GM12878 (cell line): ENCODE measurements at regions not wholly inside any gene's neighbourhood (a gene's known extent, or its start where the extent isn't known, plus 50 kb on each side); places are given as distances from the start of the nearest gene placed in this dataset.

ENCODE experiments used
- ATAC-seq: fragments of 200-7000 bp; cut with Tn5 transposase; 3 replicates; pipeline ENCODE4 v1.9.1; 2020; ENCODE audit warnings: mild to moderate bottlenecking, moderate library complexity
- BruUV-seq: library from RNA; stranded (reverse); fragments of 400-500 nt; replicated peaks from 2 replicates; lab custom pipeline; 2021; lab: Mats Ljungman, UMichigan
- CTCF ChIA-PET: fragments of 300-600 bp; sonication (Branson Sonifier 250); formaldehyde crosslinking; extraction: SDS; loops from one replicate; lab custom pipeline; 2021; ENCODE audit warnings: inconsistent platforms; lab: Yijun Ruan, JAX
- POLR2A ChIA-PET: fragments of 350-600 bp; formaldehyde crosslinking; extraction: SDS; loops from one replicate; lab custom pipeline; 2021; ENCODE audit warnings: inconsistent platforms; lab: Charles Lee
- RAD21 ChIA-PET: fragments of 300-600 bp; sonication (Branson Sonifier 250); formaldehyde crosslinking; loops from one replicate; lab custom pipeline; 2023; ENCODE audit warnings: antibody characterized with exemption; ENCODE audit not compliant: unreplicated experiment; lab: Charles Lee
- SMC1A ChIA-PET: fragments of 300-600 bp; sonication (Branson Sonifier 250); formaldehyde crosslinking; loops from one replicate; lab custom pipeline; 2023; ENCODE audit not compliant: unreplicated experiment, uncharacterized antibody; lab: Charles Lee
- DNase-seq: peaks from one replicate; pipeline ENCODE4 v3.0.0-alpha.2; 2011; ENCODE audit warnings: low read depth, low spot score
- FAIRE-seq: peaks from 3 replicates; lab custom pipeline; 2011; peaks lifted over from hg19 to GRCh38; lab: Jason Lieb, UNC
- H2AFZ ChIP-seq: 2 replicates; pipeline ENCODE4 v1.6.0; 2011; ENCODE audit warnings: low read depth, low read length, control low read depth; ENCODE audit not compliant: control insufficient read depth
- H3K27ac ChIP-seq: 2 replicates; pipeline ENCODE4 v1.5.1; 2011; ENCODE audit warnings: control low read depth; ENCODE audit not compliant: control insufficient read depth, insufficient read depth
- H3K27me3 ChIP-seq, 2 experiments: replicated peaks in 1 of 2; 2 replicates each; pipeline versions ENCODE4 v1.6.0 to v1.6.1; 2011; ENCODE audit warnings: low read length in 1 of 2; ENCODE audit not compliant: control insufficient read depth in 2 of 2, insufficient read depth in 2 of 2
- H3K36me3 ChIP-seq, 2 experiments: 2 replicates each; pipeline ENCODE4 v1.5.1; 2011; ENCODE audit warnings: low read length in 1 of 2; ENCODE audit not compliant: control insufficient read depth in 2 of 2, insufficient read depth in 2 of 2
- H3K4me1 ChIP-seq: 2 replicates; pipeline ENCODE4 v1.6.1; 2011; ENCODE audit warnings: mild to moderate bottlenecking, low read length, moderate library complexity, mixed read lengths; ENCODE audit not compliant: control insufficient read depth, insufficient read depth
- H3K4me2 ChIP-seq: 2 replicates; pipeline ENCODE4 v1.6.0; 2011; ENCODE audit warnings: control low read depth; ENCODE audit not compliant: control insufficient read depth, insufficient read depth
- H3K4me3 ChIP-seq: fragments of 200-600 bp; sonication (generic); 2 replicates; pipeline ENCODE4 v1.5.1; 2016
- H3K79me2 ChIP-seq: 2 replicates; pipeline ENCODE4 v1.6.0; 2011; ENCODE audit warnings: low read length; ENCODE audit not compliant: control insufficient read depth, insufficient read depth
- H3K9ac ChIP-seq: 2 replicates; pipeline ENCODE4 v1.8.0; 2011; ENCODE audit warnings: low read length, control low read depth, mixed read lengths; ENCODE audit not compliant: control insufficient read depth, insufficient read depth
- H3K9me3 ChIP-seq: replicated peaks from 3 replicates; pipeline ENCODE4 v1.5.1; 2011; ENCODE audit warnings: mild to moderate bottlenecking, low read length; ENCODE audit not compliant: control insufficient read depth, insufficient read depth
- H4K20me1 ChIP-seq: 2 replicates; pipeline ENCODE4 v1.6.0; 2011; ENCODE audit not compliant: control insufficient read depth, insufficient read depth
- ASH2L ChIP-seq: fragments of 300-600, 200-600 bp; sonication (generic); IDR thresholded peaks from 2 replicates; pipeline ENCODE4 v1.6.1; 2017; ENCODE audit warnings: low read depth, mild to moderate bottlenecking, borderline replicate concordance
- CEBPB ChIP-seq, 2 experiments: fragments of 150-350 bp in 1 of 2; IDR thresholded peaks; 2 replicates each; pipeline ENCODE4 v1.6.1; 2012 to 2014; ENCODE audit warnings: low read depth in 2 of 2, low read length in 2 of 2, borderline replicate concordance in 1 of 2, inconsistent platforms in 1 of 2
- DPF2 ChIP-seq: fragments of 450-650 bp; IDR thresholded peaks from 2 replicates; pipeline ENCODE4 v1.6.1; 2017; ENCODE audit warnings: mild to moderate bottlenecking
- ESRRA ChIP-seq: IDR thresholded peaks from 2 replicates; pipeline ENCODE4 v1.6.1; 2012; ENCODE audit warnings: mild to moderate bottlenecking, low read length, improper control_type of control experiment
- ETV6 ChIP-seq, 2 experiments: fragments of 450-650 bp in 1 of 2; IDR thresholded peaks in 1 of 2; conservative IDR thresholded peaks in 1 of 2; 2 replicates each; pipeline ENCODE4 v1.6.1; 2014; ENCODE audit warnings: antibody characterized with exemption in 1 of 2, borderline replicate concordance in 1 of 2, low read depth in 1 of 2, mild to moderate bottlenecking in 1 of 2, moderate library complexity in 1 of 2
- FOXM1 ChIP-seq: IDR thresholded peaks from 2 replicates; pipeline ENCODE4 v1.6.1; 2012; ENCODE audit warnings: low read depth, mild to moderate bottlenecking, inconsistent platforms, low read length, moderate library complexity
- JUNB ChIP-seq: IDR thresholded peaks from 2 replicates; pipeline ENCODE4 v1.6.1; 2016; ENCODE audit warnings: antibody characterized with exemption, mild to moderate bottlenecking
- PML ChIP-seq: IDR thresholded peaks from 2 replicates; pipeline ENCODE4 v1.6.1; 2012; ENCODE audit warnings: low read length, inconsistent platforms
- RBBP5 ChIP-seq: fragments of 200-600 bp; sonication (generic); conservative IDR thresholded peaks from 2 replicates; pipeline ENCODE4 v1.6.1; 2016
- YBX1 ChIP-seq: fragments of 450-650 bp; IDR thresholded peaks from 2 replicates; pipeline ENCODE4 v1.6.1; 2016; ENCODE audit warnings: antibody characterized with exemption
- WGBS: methylation state at CpG from one replicate; pipeline ENCODE4 v1.1.6; 2016; ENCODE audit warnings: low lambda C conversion rate; ENCODE audit not compliant: insufficient replicate concordance, insufficient coverage; ENCODE audit errors: missing lambda C conversion rate; 5-methylcytosine and 5-hydroxymethylcytosine counted together
- in situ Hi-C: fragments of 300-500 bp; cut with MboI; formaldehyde crosslinking; loops from 9 replicates; pipeline ENCODE4 v1.14.3; 2018; ENCODE audit warnings: mixed read lengths
- intact Hi-C: fragments of 100-400 bp; cut with micrococcal nuclease; formaldehyde crosslinking; loops from one replicate; pipeline ENCODE4 v1.14.2; 2022; ENCODE audit not compliant: unreplicated experiment
- TF ChIP-seq, protein P1 (sequence below): fragments of 450-650 bp; IDR thresholded peaks from 2 replicates; pipeline ENCODE4 v1.6.1; 2017; ENCODE audit warnings: mild to moderate bottlenecking, moderate library complexity
- TF ChIP-seq, protein P2 (sequence below): fragments of 450-650 bp; conservative IDR thresholded peaks from 2 replicates; pipeline ENCODE4 v1.6.1; 2017; ENCODE audit warnings: mild to moderate bottlenecking, moderate library complexity

DNA sequence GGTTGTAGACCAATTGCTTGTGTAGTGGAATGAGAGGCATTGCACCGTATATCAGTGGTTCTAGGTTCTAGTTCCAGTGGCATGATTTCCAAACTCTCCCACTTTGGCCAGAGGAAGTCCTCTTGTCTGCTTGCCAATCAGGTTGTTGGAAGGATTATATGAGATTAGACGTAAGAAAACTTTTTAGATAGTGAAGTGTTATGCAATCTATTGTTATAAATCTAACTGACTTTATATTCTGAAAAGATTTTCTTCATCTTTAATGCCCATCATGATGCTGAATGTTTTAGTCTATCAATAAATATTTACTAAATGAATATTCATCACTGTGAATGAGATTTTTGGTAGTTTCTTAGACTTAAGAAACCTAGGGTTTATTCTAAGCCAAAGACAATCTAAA lies 152.6 kb downstream of the TFPI2 start:
- ATAC-seq (no peak), FAIRE-seq (no peak)
- no peaks in the 10 kb centered on the region for H3K9me3 ChIP-seq
- 30% methylated on average over 2 of the region's 2 CpGs for WGBS
- no peak overlapping the region for H3K4me2 ChIP-seq
- H3K79me2 ChIP-seq: no peaks in the 10 kb centered on the region
- no peak overlapping the region for H2AFZ ChIP-seq
- H3K9ac ChIP-seq: no peak overlapping the region
- H3K27ac ChIP-seq: no peak overlapping the region
- TF ChIP-seq CEBPB (IDR thresholded peaks at IDR 0.05; ENCODE audit: borderline replicate concordance in 1 of 2, low read depth in 2 of 2, low read length in 2 of 2): no peak
- TF ChIP-seq, all 136 proteins: peak for 0
- no peaks in the 10 kb centered on the region for H3K4me1 ChIP-seq
- in situ Hi-C loops: no loop called here
- no peak overlapping the region for H3K4me3 ChIP-seq
- CTCF ChIA-PET: no interaction called here
- SMC1A ChIA-PET: no interaction called here
- H3K36me3 ChIP-seq: no peaks in the 10 kb centered on the region
- intact Hi-C loops: no loop called here
- no peaks in the 10 kb centered on the region for H4K20me1 ChIP-seq
- BruUV-seq: no TSS peak
- no peaks in the 10 kb centered on the region; a peak in 1 of 4 replicates for H3K27me3 ChIP-seq
- POLR2A ChIA-PET: no interaction called here
- RAD21 ChIA-PET: no interaction called here
- DNase-seq: no peak

DNA sequence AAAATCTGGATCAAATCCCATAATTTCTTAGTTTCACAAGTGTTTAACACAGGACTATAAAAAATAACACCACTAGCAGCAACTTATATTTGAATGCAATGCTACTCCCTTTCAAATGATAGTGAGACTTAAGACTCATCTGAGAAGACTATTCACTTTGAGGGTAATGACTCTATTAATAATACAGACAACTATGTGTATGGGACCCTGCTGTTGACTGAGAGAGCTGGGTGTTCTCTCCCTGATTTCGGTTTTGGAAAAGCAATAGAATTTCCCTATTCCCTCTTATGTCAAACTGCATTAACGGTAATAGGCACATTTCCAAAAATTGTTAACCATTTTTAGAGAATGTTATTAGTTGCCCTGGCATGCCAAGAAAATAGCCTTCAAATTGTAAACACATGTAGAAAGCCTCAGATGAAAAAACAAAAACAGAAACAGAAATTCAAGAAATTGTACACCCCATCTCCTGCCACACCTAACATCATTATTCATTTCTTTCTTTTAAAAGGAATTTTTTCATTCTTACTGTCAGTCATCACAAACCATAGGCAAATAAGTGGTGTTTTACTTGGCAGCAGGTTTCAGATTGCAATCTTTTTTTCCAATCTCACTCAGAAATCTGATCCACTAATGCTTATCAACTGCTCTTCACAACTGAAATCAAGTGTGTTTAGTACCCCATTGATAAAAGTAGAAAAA lies 153.7 kb downstream of the TFPI2 start:
- no peak for ATAC-seq
- Histone ChIP-seq H3K27me3 (no peaks in the 10 kb centered on the region; a peak in 1 of 4 replicates), H3K4me2 (no peak overlapping the region), H3K27ac (no peak overlapping the region), H4K20me1 (no peaks in the 10 kb centered on the region), H3K36me3 (no peaks in the 10 kb centered on the region), H3K9ac (no peak overlapping the region), H3K9me3 (no peaks in the 10 kb centered on the region), H2AFZ (no peak overlapping the region), H3K4me3 (no peak overlapping the region), H3K4me1 (no peaks in the 10 kb centered on the region), H3K79me2 (no peaks in the 10 kb centered on the region)
- intact Hi-C loops (no loop called here), in situ Hi-C loops (no loop called here)
- ChIA-PET SMC1A (no interaction called here), RAD21 (no interaction called here), POLR2A (no interaction called here), CTCF (no interaction called here)
- WGBS: 0% methylated on average over 2 of the region's 2 CpGs
- no TSS peak for BruUV-seq
- FAIRE-seq: no peak
- DNase-seq: no peak
- TF ChIP-seq, protein P1, sequence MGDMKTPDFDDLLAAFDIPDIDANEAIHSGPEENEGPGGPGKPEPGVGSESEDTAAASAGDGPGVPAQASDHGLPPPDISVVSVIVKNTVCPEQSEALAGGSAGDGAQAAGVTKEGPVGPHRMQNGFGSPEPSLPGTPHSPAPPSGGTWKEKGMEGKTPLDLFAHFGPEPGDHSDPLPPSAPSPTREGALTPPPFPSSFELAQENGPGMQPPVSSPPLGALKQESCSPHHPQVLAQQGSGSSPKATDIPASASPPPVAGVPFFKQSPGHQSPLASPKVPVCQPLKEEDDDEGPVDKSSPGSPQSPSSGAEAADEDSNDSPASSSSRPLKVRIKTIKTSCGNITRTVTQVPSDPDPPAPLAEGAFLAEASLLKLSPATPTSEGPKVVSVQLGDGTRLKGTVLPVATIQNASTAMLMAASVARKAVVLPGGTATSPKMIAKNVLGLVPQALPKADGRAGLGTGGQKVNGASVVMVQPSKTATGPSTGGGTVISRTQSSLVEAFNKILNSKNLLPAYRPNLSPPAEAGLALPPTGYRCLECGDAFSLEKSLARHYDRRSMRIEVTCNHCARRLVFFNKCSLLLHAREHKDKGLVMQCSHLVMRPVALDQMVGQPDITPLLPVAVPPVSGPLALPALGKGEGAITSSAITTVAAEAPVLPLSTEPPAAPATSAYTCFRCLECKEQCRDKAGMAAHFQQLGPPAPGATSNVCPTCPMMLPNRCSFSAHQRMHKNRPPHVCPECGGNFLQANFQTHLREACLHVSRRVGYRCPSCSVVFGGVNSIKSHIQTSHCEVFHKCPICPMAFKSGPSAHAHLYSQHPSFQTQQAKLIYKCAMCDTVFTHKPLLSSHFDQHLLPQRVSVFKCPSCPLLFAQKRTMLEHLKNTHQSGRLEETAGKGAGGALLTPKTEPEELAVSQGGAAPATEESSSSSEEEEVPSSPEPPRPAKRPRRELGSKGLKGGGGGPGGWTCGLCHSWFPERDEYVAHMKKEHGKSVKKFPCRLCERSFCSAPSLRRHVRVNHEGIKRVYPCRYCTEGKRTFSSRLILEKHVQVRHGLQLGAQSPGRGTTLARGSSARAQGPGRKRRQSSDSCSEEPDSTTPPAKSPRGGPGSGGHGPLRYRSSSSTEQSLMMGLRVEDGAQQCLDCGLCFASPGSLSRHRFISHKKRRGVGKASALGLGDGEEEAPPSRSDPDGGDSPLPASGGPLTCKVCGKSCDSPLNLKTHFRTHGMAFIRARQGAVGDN: no peak
- TF ChIP-seq JUNB (no peak), ESRRA (no peak), YBX1 (no peak), PML (no peak), ASH2L (no peak), FOXM1 (no peak), ETV6 (conservative IDR thresholded peaks at IDR 0.05 in 1 of 2, IDR thresholded peaks at IDR 0.05 in 1 of 2; ENCODE audit: borderline replicate concordance in 1 of 2, low read depth in 1 of 2) (no peak), RBBP5 (no peak), DPF2 (no peak)
- TF ChIP-seq, protein P2, sequence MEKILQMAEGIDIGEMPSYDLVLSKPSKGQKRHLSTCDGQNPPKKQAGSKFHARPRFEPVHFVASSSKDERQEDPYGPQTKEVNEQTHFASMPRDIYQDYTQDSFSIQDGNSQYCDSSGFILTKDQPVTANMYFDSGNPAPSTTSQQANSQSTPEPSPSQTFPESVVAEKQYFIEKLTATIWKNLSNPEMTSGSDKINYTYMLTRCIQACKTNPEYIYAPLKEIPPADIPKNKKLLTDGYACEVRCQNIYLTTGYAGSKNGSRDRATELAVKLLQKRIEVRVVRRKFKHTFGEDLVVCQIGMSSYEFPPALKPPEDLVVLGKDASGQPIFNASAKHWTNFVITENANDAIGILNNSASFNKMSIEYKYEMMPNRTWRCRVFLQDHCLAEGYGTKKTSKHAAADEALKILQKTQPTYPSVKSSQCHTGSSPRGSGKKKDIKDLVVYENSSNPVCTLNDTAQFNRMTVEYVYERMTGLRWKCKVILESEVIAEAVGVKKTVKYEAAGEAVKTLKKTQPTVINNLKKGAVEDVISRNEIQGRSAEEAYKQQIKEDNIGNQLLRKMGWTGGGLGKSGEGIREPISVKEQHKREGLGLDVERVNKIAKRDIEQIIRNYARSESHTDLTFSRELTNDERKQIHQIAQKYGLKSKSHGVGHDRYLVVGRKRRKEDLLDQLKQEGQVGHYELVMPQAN: no peak
